Activated naive CD8-positive, alpha-beta T cell treated with anti-CD3 and anti-CD28 coated beads for 36 hours (primary cell): ENCODE measurements at regions not wholly inside any gene's neighbourhood (a gene's known extent, or its start where the extent isn't known, plus 50 kb on each side); places are given as distances from the start of the nearest gene placed in this dataset.

Experiments used
- DNase-seq: peaks from one replicate; pipeline ENCODE4 v3.0.0; 2021
- H3K27ac Mint-ChIP-seq: one replicate; pipeline ENCODE4 v1.8.0; 2022; ENCODE audit warnings: mild to moderate bottlenecking, moderate library complexity, mixed read lengths
- H3K27me3 Mint-ChIP-seq: one replicate; pipeline ENCODE4 v1.8.0; 2022; ENCODE audit warnings: mild to moderate bottlenecking, mixed read lengths
- H3K36me3 Mint-ChIP-seq: one replicate; pipeline ENCODE4 v1.8.0; 2021; ENCODE audit warnings: mild to moderate bottlenecking, mixed read lengths
- H3K4me1 Mint-ChIP-seq: one replicate; pipeline ENCODE4 v1.8.0; 2021; ENCODE audit warnings: mixed read lengths
- H3K4me3 Mint-ChIP-seq: one replicate; pipeline ENCODE4 v1.8.0; 2022; ENCODE audit warnings: mild to moderate bottlenecking, moderate library complexity, mixed read lengths
- H3K9me3 Mint-ChIP-seq: one replicate; pipeline ENCODE4 v1.8.0; 2022; ENCODE audit warnings: mixed read lengths

DNA sequence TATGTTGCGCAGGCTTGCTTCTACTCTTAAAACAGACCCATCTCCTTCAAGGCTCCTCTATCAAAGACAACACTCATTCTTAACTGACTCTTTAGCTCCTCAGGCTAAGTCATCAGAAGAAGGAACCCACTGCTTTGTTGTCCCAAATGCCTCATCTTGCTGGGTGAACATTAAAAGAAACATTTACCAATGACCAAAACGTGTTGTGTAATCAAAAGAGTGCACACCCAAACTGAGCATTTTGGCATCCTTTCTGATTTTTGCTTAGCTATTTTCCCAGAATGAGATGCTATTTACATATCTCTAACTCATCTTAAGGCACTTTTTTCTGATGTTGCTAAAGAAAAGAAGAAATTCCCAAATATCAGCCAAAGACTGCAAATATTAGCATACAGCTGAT lies 131.7 kb upstream of the VCX3A start:
- Mint-ChIP-seq H3K36me3 (no peaks in the 10 kb centered on the region), H3K9me3 (no peaks in the 10 kb centered on the region), H3K4me3 (no peak overlapping the region), H3K27me3 (no peaks in the 10 kb centered on the region), H3K27ac (no peak overlapping the region), H3K4me1 (no peaks in the 10 kb centered on the region)
- DNase-seq = no peak

DNA sequence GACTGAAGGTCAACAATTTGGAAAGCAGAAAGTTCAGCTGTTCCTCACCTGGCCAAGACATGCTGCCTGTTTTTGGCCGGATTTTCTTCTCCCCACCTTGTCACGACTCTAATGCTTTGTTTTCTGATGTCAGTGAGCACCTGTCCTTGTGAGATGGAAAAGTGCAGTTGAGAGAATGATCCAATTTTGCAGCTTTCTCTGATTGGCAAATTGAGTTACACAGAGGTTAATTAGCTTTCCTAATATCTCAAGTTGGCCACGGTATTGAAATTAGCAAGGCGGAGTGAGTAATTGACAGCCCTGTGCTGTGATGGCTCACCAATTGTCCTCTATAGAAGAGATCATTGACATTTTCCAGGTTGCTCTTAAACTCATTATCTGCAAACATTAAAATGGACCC lies 126.8 kb upstream of the VCX3A start:
- no peaks in the 10 kb centered on the region for H3K36me3 Mint-ChIP-seq
- DNase-seq = no peak
- H3K9me3 Mint-ChIP-seq = peaks cover 2% of the 10 kb centered on the region
- H3K27ac Mint-ChIP-seq = no peak overlapping the region
- H3K4me3 Mint-ChIP-seq = no peak overlapping the region
- no peaks in the 10 kb centered on the region for H3K4me1 Mint-ChIP-seq
- no peaks in the 10 kb centered on the region for H3K27me3 Mint-ChIP-seq

DNA sequence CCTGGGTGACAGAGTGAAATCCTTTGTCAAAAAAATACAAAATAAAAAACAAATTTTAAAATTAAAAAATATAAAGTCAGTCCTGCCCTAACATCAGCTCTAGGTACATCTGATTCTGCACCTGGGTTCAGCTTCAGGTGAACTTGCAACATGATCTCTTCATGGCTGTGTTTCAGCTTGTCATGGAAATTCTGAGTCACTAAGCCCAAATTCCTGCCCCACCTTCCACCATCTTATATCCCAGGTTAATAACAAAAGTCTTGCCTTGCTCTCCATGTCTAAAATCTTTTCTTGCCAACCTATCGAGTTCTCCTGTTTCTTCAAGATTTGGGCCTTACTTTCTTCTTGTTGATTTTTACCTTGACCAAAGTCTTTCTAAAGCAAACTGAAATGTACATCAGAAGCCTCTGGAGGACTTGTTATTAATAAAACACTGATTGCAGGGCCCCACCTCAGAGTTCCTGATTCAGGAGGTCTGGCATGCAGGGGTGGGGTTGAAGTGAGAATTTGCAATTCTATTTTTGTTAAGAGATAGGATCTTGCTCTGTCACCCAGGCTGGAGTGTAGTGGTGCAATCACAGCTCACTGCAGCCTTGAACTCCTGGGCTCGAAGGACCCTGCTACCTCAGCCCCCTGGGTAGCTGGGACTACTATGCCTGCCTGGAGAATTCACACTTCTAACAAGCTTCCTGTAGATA lies 125.8 kb upstream of the VCX3A start:
- DNase-seq = no peak
- H3K4me1 Mint-ChIP-seq = no peaks in the 10 kb centered on the region
- no peaks in the 10 kb centered on the region for H3K36me3 Mint-ChIP-seq
- H3K27ac Mint-ChIP-seq = no peak overlapping the region
- no peak overlapping the region for H3K4me3 Mint-ChIP-seq
- peaks cover 2% of the 10 kb centered on the region for H3K9me3 Mint-ChIP-seq
- H3K27me3 Mint-ChIP-seq = no peaks in the 10 kb centered on the region

DNA sequence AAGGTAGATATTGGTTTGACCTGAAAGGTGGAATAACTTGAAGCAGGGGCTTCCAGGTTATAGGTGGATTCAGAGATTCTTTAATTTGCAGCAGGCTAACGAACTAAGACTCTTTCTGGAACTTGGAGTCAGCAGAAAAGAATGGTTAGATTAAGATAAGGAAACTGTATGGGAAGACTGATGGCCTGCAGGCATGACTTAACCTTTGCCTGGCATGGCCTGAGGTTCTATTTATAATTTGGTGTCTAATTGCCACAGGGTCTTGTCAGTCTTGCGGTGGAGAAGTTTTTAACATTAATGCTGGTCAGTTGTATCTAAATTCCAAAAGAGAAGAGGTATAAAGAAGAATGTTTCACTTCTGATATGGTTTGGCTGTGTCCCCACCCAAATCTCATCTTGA lies 110.3 kb upstream of the VCX3A start:
- no peaks in the 10 kb centered on the region for H3K4me1 Mint-ChIP-seq
- no peaks in the 10 kb centered on the region for H3K36me3 Mint-ChIP-seq
- H3K27ac Mint-ChIP-seq = no peak overlapping the region
- H3K9me3 Mint-ChIP-seq = no peaks in the 10 kb centered on the region
- no peak overlapping the region for H3K4me3 Mint-ChIP-seq
- no peak for DNase-seq
- H3K27me3 Mint-ChIP-seq = no peaks in the 10 kb centered on the region

DNA sequence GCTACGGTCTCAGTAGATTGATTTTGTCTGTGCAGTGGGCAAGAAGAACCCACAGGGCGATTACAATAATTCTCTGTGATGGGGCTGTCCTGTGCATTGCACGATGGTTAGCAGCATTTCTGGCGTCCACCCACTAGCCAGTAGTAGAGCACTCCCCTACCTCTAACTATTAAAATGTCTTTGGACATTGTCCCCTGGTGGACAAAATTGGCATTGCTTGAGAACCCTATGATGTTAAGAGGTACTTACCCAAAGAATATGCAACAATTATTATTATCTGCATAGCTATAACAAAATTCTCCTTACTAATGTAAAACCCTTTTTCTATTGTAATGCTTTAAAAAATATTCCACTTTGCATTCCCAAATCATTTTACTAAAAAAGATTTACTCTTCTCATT lies 109.5 kb upstream of the VCX3A start:
- Mint-ChIP-seq H3K4me1 (no peaks in the 10 kb centered on the region), H3K9me3 (no peaks in the 10 kb centered on the region), H3K4me3 (no peak overlapping the region), H3K36me3 (no peaks in the 10 kb centered on the region), H3K27me3 (no peaks in the 10 kb centered on the region), H3K27ac (no peak overlapping the region)
- no peak for DNase-seq

DNA sequence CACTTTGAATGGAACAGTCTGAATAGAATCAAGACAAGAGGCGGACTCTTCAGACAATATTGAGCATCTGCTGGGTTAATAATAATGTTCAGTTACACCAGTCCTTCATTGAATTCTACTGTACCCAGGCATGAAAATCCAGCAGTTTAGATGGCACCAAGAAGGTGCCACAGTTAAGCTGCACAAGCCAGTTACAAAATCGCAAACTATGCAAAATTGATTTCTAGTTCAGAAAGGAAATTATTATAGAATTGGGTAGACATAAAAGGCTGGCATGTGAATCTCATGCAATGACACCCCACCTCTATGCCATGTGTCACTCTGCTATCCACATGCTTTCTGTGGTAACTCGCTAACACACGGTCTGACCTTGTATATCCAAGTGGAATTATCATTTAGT lies 105.8 kb upstream of the VCX3A start:
- Mint-ChIP-seq H3K4me3 (no peak overlapping the region), H3K27me3 (no peaks in the 10 kb centered on the region), H3K36me3 (no peaks in the 10 kb centered on the region), H3K4me1 (no peaks in the 10 kb centered on the region), H3K27ac (no peak overlapping the region), H3K9me3 (no peaks in the 10 kb centered on the region)
- DNase-seq = no peak

DNA sequence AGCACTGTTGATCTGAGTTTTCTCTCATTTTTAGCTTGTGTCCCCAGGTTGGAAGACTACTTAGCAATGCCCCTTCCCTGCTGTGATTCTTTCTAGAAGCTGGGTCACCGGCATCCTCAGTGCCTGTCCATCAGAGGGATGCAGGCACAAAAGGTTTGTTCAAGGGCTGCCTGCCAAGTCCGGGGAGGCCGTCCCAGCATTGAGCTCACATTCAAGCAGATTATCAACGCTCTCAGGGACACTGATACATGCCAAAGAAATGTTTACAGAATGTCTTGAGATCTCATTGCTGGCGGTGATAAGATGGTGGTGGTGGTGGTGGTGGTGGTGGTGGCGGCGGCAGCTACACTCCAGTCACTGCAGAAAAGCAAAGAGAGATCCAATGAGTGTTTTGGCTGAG lies 79.6 kb upstream of the VCX3A start:
- Mint-ChIP-seq H3K27me3 (no peaks in the 10 kb centered on the region), H3K4me1 (no peaks in the 10 kb centered on the region), H3K36me3 (no peaks in the 10 kb centered on the region), H3K4me3 (no peak overlapping the region), H3K27ac (no peak overlapping the region), H3K9me3 (peaks cover 1% of the 10 kb centered on the region)
- DNase-seq = no peak

DNA sequence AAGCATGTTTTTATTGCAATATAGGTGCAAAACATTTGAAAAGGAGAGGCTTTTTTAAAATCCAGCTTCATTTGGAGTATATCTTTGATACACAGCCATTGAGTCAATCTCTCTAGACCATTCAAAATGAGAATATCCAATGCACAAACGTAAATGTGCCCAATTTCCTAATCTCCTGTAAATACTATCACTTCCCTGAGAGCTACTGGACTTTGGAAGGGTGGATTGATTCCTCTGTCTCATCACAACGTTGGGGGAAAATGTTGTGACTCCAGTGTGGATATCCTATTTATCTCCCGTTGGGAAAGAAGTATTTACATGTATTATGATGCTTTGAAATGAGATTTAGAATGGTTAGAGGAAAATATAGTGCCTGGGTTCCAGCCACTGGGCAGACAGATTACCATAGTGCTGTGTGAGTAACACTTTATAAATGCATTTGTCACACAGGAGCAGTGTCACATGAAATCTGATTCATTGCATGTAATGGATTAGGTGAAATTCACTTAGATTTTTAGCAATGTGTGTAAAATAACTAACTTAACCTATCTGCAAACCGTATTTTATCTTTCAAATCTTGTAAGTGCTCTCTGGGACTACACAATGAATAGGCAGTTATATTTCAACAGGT lies 64.4 kb upstream of the VCX3A start:
- no peak overlapping the region for H3K4me3 Mint-ChIP-seq
- H3K27me3 Mint-ChIP-seq = no peaks in the 10 kb centered on the region
- no peak overlapping the region for H3K27ac Mint-ChIP-seq
- no peaks in the 10 kb centered on the region for H3K4me1 Mint-ChIP-seq
- H3K36me3 Mint-ChIP-seq = no peaks in the 10 kb centered on the region
- DNase-seq = no peak
- peaks cover 2% of the 10 kb centered on the region for H3K9me3 Mint-ChIP-seq
